ENCODE measurements at regions not wholly inside any gene's neighbourhood (a gene's known extent, or its start where the extent isn't known, plus 50 kb on each side); places are given as distances from the start of the nearest gene placed in this dataset.

DNA sequence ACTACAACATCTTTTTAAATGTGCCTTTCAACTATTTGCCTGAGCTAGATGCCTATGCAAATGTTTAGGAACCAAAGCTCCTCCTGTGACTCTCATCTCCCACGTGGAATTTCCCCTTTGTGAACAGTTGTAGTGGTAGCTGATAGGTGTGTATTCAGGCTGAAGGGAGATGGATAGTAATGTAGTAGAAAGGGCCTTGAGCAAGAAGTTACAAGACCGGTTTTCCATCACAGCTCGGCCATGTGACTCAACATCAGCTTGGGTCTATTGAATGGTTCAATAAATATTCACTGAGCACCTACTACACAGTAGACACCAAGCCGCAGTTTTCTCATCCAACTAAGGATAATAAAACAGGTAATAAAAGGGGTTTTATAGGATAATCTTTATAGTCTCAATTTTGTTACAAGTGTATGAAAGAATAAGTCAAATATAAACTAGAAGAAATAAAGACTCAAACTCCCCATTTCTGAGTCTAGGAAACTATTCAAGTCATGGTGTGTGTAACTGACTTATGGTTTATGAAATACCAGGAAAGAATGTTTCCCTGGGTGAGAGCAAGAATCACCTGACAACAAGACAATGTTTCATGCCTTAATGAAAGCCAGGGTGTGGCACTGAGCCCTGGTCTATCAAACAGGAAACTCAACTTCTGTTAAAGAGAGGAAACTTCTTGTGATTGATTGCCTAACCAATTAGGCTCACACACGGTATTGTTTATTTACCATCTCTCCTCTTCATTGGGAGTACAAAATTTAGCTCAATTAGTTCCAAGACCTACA is 187.1 kb upstream of the SPEF2 start:
- TF ChIP-seq POLR2A (IDR thresholded peaks at IDR 0.05) (no peak), POLR2AphosphoS5 (IDR thresholded peaks at IDR 0.05; ENCODE audit: insufficient read depth in 1 of 2, low read depth in 1 of 2) (peak in 1 of 2 donors; percentile 59)

Data from vagina (tissue), 2 donors.